Endothelial cell of umbilical vein (primary cell): ENCODE measurements at regions not wholly inside any gene's neighbourhood (a gene's known extent, or its start where the extent isn't known, plus 50 kb on each side); places are given as distances from the start of the nearest gene placed in this dataset.

Experiments
- BruUV-seq: library from RNA; stranded (reverse); fragments of 400-500 nt; replicated peaks from 2 replicates; lab custom pipeline; 2021; lab: Mats Ljungman, UMichigan
- CTCF ChIA-PET: fragments of 300-600, 350-600 bp; sonication (Branson Sonifier 250); formaldehyde crosslinking; loops from one replicate; lab custom pipeline; 2021; ENCODE audit warnings: antibody characterized with exemption, inconsistent platforms; lab: Charles Lee
- POLR2A ChIA-PET: fragments of 300-600, 350-600 bp; sonication (Branson Sonifier 250); formaldehyde crosslinking; loops from one replicate; lab custom pipeline; 2021; ENCODE audit warnings: antibody characterized with exemption, inconsistent platforms; lab: Charles Lee
- DNase-seq: peaks from one replicate; pipeline ENCODE4 v3.0.0-alpha.2; 2011; ENCODE audit warnings: low read depth, low spot score
- FAIRE-seq: peaks from 2 replicates; lab custom pipeline; 2011; peaks lifted over from hg19 to GRCh38; lab: Jason Lieb, UNC
- H2AFZ ChIP-seq: 2 replicates; pipeline ENCODE4 v1.6.0; 2012; ENCODE audit warnings: low read depth, low read length, control low read depth, inconsistent platforms
- H3K27ac ChIP-seq: 2 replicates; pipeline ENCODE4 v1.5.1; 2011; ENCODE audit warnings: low read depth, mild to moderate bottlenecking, control low read depth, low read length, moderate library complexity; ENCODE audit not compliant: insufficient read depth
- H3K27me3 ChIP-seq, 2 experiments: 2 replicates each; pipeline versions ENCODE4 v1.6.0 to v1.6.1; 2011; ENCODE audit warnings: low read length in 2 of 2, mixed read lengths in 1 of 2; ENCODE audit not compliant: control insufficient read depth in 2 of 2, insufficient read depth in 2 of 2
- H3K36me3 ChIP-seq, 2 experiments: 2 replicates in 1 of 2; 3 replicates in 1 of 2; pipeline ENCODE4 v1.5.1; 2011; ENCODE audit warnings: low read length in 2 of 2, mild to moderate bottlenecking in 1 of 2, moderate library complexity in 1 of 2; ENCODE audit not compliant: control insufficient read depth in 2 of 2, insufficient read depth in 2 of 2; ENCODE audit errors: extremely low read depth in 1 of 2
- H3K4me1 ChIP-seq: 3 replicates; pipeline ENCODE4 v1.5.1; 2011; ENCODE audit warnings: mild to moderate bottlenecking, low read length; ENCODE audit not compliant: control insufficient read depth, insufficient read depth; ENCODE audit errors: extremely low read depth
- H3K4me2 ChIP-seq: 2 replicates; pipeline ENCODE4 v1.6.1; 2011; ENCODE audit warnings: low read length, control low read depth, mixed read lengths; ENCODE audit not compliant: insufficient read depth
- H3K4me3 ChIP-seq, 3 experiments: fragments of 200-600 bp in 1 of 3; sonication (generic), shearing (Covaris generic) in 1 of 3; replicated peaks in 1 of 3; 2 replicates each; pipeline ENCODE4 v1.5.1; 2011 to 2016; ENCODE audit warnings: control low read depth in 3 of 3, low read length in 3 of 3, mild to moderate bottlenecking in 2 of 3, inconsistent platforms in 1 of 3, low read depth in 1 of 3, moderate library complexity in 1 of 3; ENCODE audit not compliant: insufficient read depth in 1 of 3
- H3K79me2 ChIP-seq: 2 replicates; pipeline ENCODE4 v1.6.0; 2012; ENCODE audit warnings: low read length, inconsistent platforms; ENCODE audit not compliant: control insufficient read depth, insufficient read depth
- H3K9ac ChIP-seq: replicated peaks from 2 replicates; pipeline ENCODE3; 2011; ENCODE audit warnings: low read length, control low read depth; ENCODE audit not compliant: insufficient read depth; ENCODE audit errors: extremely low read depth
- H3K9me1 ChIP-seq: replicated peaks from 3 replicates; pipeline ENCODE4 v1.6.0; 2011; ENCODE audit warnings: mild to moderate bottlenecking, low read length; ENCODE audit not compliant: control insufficient read depth, insufficient read depth; ENCODE audit errors: extremely low read depth
- H3K9me3 ChIP-seq: replicated peaks from 2 replicates; pipeline ENCODE4 v1.5.1; 2012; ENCODE audit warnings: low read length, inconsistent platforms; ENCODE audit not compliant: control insufficient read depth, insufficient read depth
- H4K20me1 ChIP-seq: replicated peaks from 2 replicates; pipeline ENCODE3; 2011; ENCODE audit warnings: mild to moderate bottlenecking, low read length; ENCODE audit not compliant: control insufficient read depth, insufficient read depth; ENCODE audit errors: extremely low read depth
- EZH2 ChIP-seq: IDR thresholded peaks from 2 replicates; pipeline ENCODE4 v1.6.1; 2012; ENCODE audit warnings: borderline replicate concordance, low read depth, mild to moderate bottlenecking, moderate library complexity, low read length, inconsistent platforms; ENCODE audit not compliant: severe bottlenecking
- FOS ChIP-seq: IDR thresholded peaks from 2 replicates; pipeline ENCODE4 v1.6.1; 2011; ENCODE audit warnings: mild to moderate bottlenecking, low read length, moderate library complexity, borderline replicate concordance; ENCODE audit not compliant: insufficient read depth
- GATA2 ChIP-seq: IDR thresholded peaks from 2 replicates; pipeline ENCODE4 v1.7.0; 2011; ENCODE audit warnings: low read depth, mild to moderate bottlenecking, moderate library complexity, mixed read lengths, low read length; ENCODE audit not compliant: insufficient read length, insufficient read depth
- JUN ChIP-seq: IDR thresholded peaks from 2 replicates; pipeline ENCODE4 v1.6.1; 2011; ENCODE audit warnings: borderline replicate concordance, low read depth; ENCODE audit not compliant: insufficient read length, insufficient read depth
- MYC ChIP-seq: IDR thresholded peaks from one replicate; pipeline ENCODE4 v1.6.1; 2011; ENCODE audit warnings: mild to moderate bottlenecking, low read depth, low read length
- POLR2A ChIP-seq: IDR thresholded peaks from 2 replicates; pipeline ENCODE4 v1.6.1; 2012; ENCODE audit warnings: low read depth, mild to moderate bottlenecking, control low read depth, low read length
- POLR2AphosphoS5 ChIP-seq: IDR thresholded peaks from 2 replicates; pipeline ENCODE4 v1.6.1; 2012; ENCODE audit warnings: low read depth, mild to moderate bottlenecking, control low read depth, low read length, moderate library complexity; ENCODE audit not compliant: insufficient read depth
- dilution Hi-C: fragments of 300-500 bp; cut with MboI; formaldehyde crosslinking; loops from one replicate; pipeline ENCODE4 v1.15.0; 2019; ENCODE audit warnings: low sequenced_read_pairs; ENCODE audit not compliant: extremely low pct_ligation_motif_present
- intact Hi-C: fragments of 100-400 bp; cut with micrococcal nuclease; formaldehyde crosslinking; loops from one replicate; pipeline ENCODE4 v1.10.0; 2022
- TF ChIP-seq, protein P1 (sequence below), 2 donors: IDR thresholded peaks; 1 replicate in 1 of 2; 2 replicates in 1 of 2; pipeline ENCODE4 v1.5.1; 2011; ENCODE audit warnings: low read length in 2 of 2, mild to moderate bottlenecking in 2 of 2, moderate library complexity in 2 of 2, control low read depth in 1 of 2, inconsistent platforms in 1 of 2, low read depth in 1 of 2; ENCODE audit not compliant: insufficient read depth in 1 of 2; ENCODE audit errors: extremely low read depth in 1 of 2
- TF ChIP-seq, protein P2 (sequence below): IDR thresholded peaks from 2 replicates; pipeline ENCODE4 v1.6.1; 2011; ENCODE audit not compliant: insufficient read depth, insufficient read length

DNA sequence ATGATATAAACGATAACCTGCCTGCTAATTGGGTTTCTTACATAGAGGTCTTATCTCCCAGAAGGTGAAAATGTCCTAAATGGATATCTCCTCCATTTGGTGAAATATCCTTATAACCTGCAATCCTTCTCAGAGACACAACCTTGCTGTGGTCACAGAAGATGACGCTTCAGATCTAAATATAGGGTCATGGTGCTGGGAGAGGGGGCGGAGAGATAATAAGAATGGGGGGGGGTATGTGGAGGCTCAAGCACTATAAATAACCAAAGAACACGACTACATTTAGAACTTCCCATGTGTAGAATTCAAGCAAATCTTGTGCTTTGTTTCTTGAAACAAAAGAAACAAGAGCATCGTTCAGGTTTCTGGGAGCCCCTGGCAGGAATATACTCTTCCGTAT lies 260.6 kb upstream of the ESRRG start:
- intact Hi-C loops = no loop called here
- Histone ChIP-seq H2AFZ (no peak overlapping the region), H3K9me3 (no peaks in the 10 kb centered on the region), H3K9me1 (no peaks in the 10 kb centered on the region), H4K20me1 (no peaks in the 10 kb centered on the region), H3K4me1 (no peaks in the 10 kb centered on the region), H3K4me3 (no peak overlapping the region), H3K79me2 (no peaks in the 10 kb centered on the region), H3K9ac (no peak overlapping the region), H3K4me2 (no peak overlapping the region), H3K27me3 (no peaks in the 10 kb centered on the region), H3K36me3 (no peaks in the 10 kb centered on the region), H3K27ac (no peak overlapping the region)
- ChIA-PET CTCF (no interaction called here), POLR2A (no interaction called here)
- FAIRE-seq = no peak
- dilution Hi-C loops = no loop called here
- BruUV-seq = no TSS peak
- no peak for DNase-seq
- no peak for TF ChIP-seq MYC
- no peak for TF ChIP-seq FOS
- TF ChIP-seq, protein P1, sequence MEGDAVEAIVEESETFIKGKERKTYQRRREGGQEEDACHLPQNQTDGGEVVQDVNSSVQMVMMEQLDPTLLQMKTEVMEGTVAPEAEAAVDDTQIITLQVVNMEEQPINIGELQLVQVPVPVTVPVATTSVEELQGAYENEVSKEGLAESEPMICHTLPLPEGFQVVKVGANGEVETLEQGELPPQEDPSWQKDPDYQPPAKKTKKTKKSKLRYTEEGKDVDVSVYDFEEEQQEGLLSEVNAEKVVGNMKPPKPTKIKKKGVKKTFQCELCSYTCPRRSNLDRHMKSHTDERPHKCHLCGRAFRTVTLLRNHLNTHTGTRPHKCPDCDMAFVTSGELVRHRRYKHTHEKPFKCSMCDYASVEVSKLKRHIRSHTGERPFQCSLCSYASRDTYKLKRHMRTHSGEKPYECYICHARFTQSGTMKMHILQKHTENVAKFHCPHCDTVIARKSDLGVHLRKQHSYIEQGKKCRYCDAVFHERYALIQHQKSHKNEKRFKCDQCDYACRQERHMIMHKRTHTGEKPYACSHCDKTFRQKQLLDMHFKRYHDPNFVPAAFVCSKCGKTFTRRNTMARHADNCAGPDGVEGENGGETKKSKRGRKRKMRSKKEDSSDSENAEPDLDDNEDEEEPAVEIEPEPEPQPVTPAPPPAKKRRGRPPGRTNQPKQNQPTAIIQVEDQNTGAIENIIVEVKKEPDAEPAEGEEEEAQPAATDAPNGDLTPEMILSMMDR (IDR thresholded peaks at IDR 0.05; ENCODE audit: extremely low read depth in 1 of 2, insufficient read depth in 1 of 2, low read depth in 1 of 2, low read length in 2 of 2) = no peak
- TF ChIP-seq EZH2 = no peak
- no peak for TF ChIP-seq POLR2AphosphoS5
- no peak for TF ChIP-seq GATA2
- TF ChIP-seq JUN = no peak
- TF ChIP-seq, protein P2, sequence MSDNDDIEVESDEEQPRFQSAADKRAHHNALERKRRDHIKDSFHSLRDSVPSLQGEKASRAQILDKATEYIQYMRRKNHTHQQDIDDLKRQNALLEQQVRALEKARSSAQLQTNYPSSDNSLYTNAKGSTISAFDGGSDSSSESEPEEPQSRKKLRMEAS = no peak
- TF ChIP-seq POLR2A = no peak
